CD4-positive, alpha-beta T cell treated with Interleukin-4 for 4 hours (primary cell): ENCODE measurements at regions not wholly inside any gene's neighbourhood (a gene's known extent, or its start where the extent isn't known, plus 50 kb on each side); places are given as distances from the start of the nearest gene placed in this dataset.
A peak's percentile ranks its signal among the peaks of the same experiment; 100 is the strongest.

Experiments
- DNase-seq: peaks from one replicate; pipeline ENCODE4 v3.0.0-alpha.2; 2020

DNA sequence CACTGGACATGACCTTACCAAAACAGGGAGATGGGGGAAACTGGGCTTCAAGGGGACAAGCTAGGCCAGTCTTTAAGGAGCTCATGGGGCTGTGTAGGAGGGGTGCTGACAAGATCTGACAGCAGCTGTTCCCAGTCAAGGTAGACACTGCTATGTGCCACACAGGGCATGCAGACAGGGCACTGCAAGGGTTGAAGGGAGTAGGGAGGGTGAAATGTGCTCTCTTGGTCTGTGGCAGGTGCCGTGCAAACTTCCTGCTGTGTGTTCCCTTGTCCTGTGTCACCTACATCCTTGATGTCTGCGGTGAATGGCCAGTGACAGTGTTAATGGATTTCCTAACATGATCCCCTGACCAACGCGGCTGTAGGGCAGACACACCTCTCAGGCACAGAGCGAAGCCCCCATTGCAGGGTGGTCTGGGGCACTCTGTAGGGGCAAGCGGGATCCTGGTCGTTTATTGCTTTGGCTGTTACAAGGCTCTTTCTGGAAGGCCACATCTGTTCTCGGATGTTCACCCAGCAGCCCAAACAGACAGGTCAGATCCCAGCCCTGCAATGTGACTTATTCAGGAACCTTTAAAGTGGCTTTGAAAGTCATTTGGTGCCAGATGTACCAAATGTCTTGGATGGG lies 199.5 kb upstream of the ZNF536 start:
- no peak for DNase-seq

GRCh38 chr19:30173593-30174356 lies 198.4 kb upstream of the ZNF536 start:
- DNase-seq, result no peak

- DNase-seq, result no peak
These were observed 197.9 kb upstream of the ZNF536 start for GRCh38 chr19:30174357-30174645.

- no peak for DNase-seq
These were observed 197.4 kb upstream of the ZNF536 start for GRCh38 chr19:30174791-30175190.

GRCh38 chr19:30175987-30176386 lies 196.2 kb upstream of the ZNF536 start:
- no peak for DNase-seq

- no peak for DNase-seq
These were observed 193.3 kb upstream of the ZNF536 start for GRCh38 chr19:30178721-30179402.

- no peak for DNase-seq
These were observed 191.5 kb upstream of the ZNF536 start for GRCh38 chr19:30180691-30181090.

DNA sequence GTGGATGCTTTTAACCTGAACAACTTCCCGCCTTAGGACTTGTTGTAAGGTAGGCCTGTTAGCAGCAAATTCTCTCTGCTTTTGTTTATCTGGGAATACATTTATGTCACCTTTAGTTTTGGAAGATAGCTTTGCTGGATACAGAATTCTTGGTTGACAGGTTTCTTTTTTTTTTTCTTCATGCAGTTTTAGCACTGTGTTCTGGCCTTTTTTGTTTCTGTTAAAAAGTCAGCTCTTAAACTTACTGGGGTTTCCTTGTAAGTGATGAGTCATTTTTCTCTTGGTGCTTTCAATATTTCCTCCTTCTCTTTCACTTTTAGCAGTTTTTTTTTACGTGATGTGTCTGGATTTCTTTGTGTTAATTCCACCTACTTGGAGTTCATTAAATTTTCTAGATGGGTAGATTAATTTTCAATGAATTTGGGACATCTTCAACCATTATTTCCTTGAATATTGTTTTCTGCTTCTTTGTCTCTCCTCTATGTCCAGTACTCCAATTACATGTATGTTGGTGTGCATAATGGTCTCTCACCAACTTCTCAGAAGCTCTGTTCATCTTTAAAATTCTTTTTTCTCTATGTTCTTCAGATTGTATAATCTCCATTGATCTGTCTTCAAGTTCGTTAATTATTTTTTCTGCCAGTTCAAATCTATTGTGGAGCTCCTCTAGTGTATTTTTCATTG lies 188.2 kb upstream of the ZNF536 start:
- DNase-seq, result no peak

DNA sequence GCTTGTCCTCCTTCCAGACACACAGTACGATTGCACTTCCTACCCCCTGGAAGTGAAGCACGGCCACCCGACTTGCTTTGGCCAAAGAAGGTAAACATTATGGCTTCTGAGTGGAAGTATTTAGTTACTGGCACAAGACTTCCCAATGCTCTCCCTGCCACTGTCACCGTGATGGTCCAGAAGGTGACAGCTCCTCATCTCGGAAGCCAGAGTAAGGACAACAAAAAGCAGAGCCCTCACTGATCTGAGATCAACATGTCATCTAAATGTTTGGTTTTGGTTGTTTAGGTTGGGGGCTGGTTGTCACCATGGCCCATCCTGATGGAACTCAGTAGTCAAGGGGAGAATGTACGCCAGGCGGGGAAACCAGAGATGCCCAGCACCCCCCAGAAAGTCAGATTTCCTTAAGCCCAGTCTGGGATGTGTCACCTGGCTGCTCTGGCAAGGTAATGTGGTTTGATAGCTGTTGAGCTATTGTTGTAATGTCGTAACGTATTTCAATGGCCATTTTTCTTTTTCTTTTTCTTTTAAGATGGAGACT lies 170.1 kb upstream of the ZNF536 start:
- no peak for DNase-seq

DNA sequence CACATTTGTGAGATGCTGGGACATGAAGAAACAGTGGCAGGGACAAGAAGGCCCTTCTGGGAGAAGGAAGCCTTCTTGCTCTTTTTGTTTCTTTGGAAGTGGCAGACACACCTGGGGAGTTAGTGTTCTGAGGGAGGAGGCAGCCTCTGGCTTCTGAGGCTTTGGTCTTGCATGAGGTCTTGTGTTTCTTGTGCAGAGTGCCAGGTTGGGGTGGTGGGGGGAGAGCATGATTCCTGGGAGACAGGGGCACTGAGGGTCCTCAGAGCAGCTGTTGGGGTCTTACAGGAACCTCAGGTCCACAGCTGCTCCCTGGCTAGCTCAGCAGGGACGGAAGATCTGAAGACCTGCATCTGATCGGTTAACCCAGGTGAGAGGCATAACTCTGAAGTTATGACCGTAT lies 167.5 kb upstream of the ZNF536 start:
- DNase-seq, result no peak

DNA sequence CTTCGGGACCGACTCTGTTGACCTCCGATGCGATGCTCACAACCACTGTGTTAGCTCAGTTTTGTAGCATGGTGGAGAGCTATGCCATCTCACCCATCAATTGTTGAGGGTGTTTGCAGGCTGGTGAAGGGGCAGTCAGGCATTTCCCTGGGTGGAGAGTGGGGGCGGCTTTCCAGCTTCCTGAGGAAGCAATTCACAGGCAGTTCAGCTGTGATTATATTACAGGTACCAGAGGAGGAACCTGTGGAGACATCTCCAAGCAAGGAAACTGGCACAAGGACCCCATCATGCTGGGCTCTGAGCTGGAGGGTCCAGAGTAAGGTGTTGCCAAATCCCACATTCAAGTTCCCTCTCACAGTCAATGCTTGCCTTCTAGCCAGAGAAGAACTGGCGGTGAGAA lies 166.0 kb upstream of the ZNF536 start:
- no peak for DNase-seq

- DNase-seq, result no peak
These were observed 164.8 kb upstream of the ZNF536 start for GRCh38 chr19:30207357-30207756.

DNA sequence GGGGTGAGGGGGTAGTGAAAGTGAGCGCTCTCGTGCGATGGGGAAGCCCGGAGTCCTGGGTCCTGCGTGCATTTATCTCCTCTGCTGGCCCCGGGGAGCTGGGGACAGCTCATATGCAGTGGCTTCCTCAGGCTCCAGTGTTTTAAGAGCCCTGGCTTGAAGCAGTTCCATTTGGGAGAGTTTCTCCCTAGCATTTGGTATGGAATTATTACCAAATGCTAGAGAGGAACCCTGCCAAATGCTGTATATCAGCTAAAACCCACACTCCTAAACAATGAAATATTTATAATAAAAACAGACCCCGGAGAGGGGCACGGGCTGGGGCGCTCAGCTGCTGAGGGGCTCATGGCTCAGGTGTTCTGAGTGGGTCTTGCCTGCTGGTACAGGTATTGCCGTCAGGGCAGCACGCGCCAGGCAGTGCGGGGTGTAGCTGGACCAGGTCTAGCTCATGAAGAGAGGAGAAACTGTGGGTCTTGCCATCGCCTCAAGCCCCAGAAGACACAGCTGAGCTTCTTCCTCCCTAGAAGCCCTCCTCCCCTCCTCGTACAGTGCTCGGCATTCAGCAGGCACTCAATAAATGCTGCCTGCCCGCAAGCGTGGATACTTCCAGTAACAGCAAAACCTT lies 163.6 kb upstream of the ZNF536 start:
- no peak for DNase-seq

- DNase-seq, result no peak
These were observed 162.3 kb upstream of the ZNF536 start for GRCh38 chr19:30209617-30210600.

GRCh38 chr19:30212574-30212973 lies 159.6 kb upstream of the ZNF536 start:
- DNase-seq, result no peak

GRCh38 chr19:30214651-30215051 lies 157.5 kb upstream of the ZNF536 start:
- DNase-seq, result peak; percentile 1

DNA sequence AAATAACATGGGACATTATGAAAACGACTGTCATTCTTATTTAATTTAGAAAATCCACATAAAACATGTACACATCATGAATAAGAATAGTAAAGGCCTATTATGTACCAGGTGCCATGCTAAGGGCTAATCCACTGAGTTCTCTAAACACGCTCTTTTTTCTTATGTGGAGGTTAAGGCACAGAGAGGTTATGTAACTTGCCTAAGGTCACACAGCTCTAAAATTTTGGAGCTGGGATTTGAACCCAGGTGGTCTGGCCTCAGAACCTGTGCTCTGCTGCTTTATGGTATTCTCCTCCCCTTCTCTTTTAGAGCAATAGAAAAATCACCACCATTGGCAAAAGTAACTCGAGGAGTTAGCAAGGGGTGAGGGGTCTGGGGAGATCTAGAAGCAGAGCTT lies 156.9 kb upstream of the ZNF536 start:
- no peak for DNase-seq

DNA sequence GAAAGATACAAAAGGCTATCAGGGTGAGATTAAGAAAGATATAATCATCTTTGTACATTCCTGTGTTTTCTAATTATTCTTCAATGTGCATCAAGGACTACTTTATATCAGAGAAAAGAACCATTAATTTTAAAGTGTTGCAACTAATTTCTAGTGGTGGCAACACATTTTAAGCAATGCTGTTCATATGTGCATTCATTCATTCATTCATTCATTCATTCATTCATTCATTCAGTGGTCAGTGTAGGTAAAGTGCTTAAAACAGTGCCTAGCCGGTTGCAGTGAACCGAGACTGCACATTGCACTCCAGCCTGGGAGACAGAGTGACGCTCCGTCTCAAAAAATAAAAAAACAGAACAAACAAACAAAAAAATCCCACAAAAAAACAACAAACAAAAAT lies 155.7 kb upstream of the ZNF536 start:
- no peak for DNase-seq

GRCh38 chr19:30217461-30217860 lies 154.7 kb upstream of the ZNF536 start:
- DNase-seq, result no peak

DNA sequence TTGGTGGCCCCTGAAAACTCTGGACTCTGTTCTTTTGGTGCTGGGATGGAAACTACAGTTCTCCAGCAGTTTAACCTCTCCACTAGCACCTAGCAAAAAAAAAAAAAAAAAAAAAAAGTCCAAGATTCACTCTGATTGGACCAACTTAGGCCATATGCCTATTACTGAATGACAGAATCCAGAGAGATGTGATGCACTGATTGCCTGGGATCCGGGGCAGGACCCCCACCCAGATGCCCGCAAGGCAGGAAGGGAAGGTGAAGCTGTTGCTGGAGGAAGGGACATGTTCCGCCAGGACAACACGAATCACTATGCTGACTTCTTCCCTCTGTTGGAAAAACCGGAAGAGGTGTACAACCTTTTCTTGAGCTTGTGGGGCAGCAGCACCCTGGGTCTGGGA lies 152.5 kb upstream of the ZNF536 start:
- no peak for DNase-seq

DNA sequence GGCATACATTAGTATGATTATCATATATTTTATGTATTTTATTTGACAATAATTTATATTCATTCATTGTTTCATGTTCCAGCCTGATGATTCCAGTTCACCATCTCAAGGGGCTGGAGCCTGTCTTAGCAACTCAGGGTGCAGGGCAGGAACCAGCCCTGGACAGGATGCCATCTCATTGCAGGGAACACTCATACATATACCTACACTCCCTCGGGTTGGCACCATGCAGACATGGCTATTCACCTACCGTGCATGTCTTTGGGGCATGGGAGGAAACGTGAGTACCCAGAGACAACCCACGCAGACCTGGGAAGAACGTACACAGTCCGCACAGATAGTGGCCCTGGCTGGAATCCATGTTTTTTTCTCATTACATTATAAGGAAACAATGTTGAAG lies 151.0 kb upstream of the ZNF536 start:
- no peak for DNase-seq

- DNase-seq, result no peak
These were observed 149.7 kb upstream of the ZNF536 start for GRCh38 chr19:30222428-30222873.
